Breast epithelium (tissue), 3 donors: ENCODE measurements at regions not wholly inside any gene's neighbourhood (a gene's known extent, or its start where the extent isn't known, plus 50 kb on each side); places are given as distances from the start of the nearest gene placed in this dataset.

ENCODE experiments used
- POLR2A ChIP-seq: fragments of 450-650 bp; IDR thresholded peaks from one replicate; pipeline ENCODE4 v1.6.1; 2016; ENCODE audit warnings: antibody characterized with exemption, mild to moderate bottlenecking, moderate library complexity
- TF ChIP-seq, protein P1 (sequence below), 3 donors: fragments of 450-650 bp; IDR thresholded peaks; one replicate each; pipeline ENCODE4 v1.5.1; 2016 to 2017; ENCODE audit warnings: antibody characterized with exemption in 3 of 3, mild to moderate bottlenecking in 3 of 3, moderate library complexity in 3 of 3

DNA sequence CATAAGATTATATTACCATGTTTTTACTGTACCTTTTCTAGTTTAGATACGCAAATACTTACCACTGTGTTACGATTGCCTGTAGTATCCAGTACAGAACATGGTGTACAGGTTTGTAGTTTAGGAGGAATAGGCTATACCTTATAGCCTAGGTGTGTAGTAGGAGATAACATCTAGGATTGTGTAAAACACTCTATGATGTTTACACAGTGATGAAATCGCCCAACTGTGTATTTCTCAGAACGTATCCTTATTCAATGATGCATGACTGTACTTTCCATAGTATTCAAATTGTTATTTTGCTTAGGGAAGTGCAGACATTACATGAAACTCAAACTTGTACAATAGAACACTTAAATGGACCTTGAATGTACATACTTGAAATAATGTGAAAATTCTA is 188.1 kb upstream of the PDGFD start:
- TF ChIP-seq POLR2A: no peak
- TF ChIP-seq, protein P1, sequence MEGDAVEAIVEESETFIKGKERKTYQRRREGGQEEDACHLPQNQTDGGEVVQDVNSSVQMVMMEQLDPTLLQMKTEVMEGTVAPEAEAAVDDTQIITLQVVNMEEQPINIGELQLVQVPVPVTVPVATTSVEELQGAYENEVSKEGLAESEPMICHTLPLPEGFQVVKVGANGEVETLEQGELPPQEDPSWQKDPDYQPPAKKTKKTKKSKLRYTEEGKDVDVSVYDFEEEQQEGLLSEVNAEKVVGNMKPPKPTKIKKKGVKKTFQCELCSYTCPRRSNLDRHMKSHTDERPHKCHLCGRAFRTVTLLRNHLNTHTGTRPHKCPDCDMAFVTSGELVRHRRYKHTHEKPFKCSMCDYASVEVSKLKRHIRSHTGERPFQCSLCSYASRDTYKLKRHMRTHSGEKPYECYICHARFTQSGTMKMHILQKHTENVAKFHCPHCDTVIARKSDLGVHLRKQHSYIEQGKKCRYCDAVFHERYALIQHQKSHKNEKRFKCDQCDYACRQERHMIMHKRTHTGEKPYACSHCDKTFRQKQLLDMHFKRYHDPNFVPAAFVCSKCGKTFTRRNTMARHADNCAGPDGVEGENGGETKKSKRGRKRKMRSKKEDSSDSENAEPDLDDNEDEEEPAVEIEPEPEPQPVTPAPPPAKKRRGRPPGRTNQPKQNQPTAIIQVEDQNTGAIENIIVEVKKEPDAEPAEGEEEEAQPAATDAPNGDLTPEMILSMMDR (IDR thresholded peaks at IDR 0.05): no peak
